Fibroblast of villous mesenchyme (primary cell): ENCODE measurements at regions not wholly inside any gene's neighbourhood (a gene's known extent, or its start where the extent isn't known, plus 50 kb on each side); places are given as distances from the start of the nearest gene placed in this dataset.

Experiments used
- DNase-seq: peaks from one replicate; pipeline ENCODE4 v3.0.0-alpha.2; 2010; ENCODE audit warnings: low read depth
- H3K4me3 ChIP-seq: 2 replicates; pipeline ENCODE4 v1.5.1; 2011; ENCODE audit warnings: low read depth, mild to moderate bottlenecking, low read length
- CTCF ChIP-seq: IDR thresholded peaks from 2 replicates; pipeline ENCODE4 v1.5.1; 2012; ENCODE audit warnings: low read depth, mild to moderate bottlenecking, low read length; ENCODE audit not compliant: insufficient read depth

DNA sequence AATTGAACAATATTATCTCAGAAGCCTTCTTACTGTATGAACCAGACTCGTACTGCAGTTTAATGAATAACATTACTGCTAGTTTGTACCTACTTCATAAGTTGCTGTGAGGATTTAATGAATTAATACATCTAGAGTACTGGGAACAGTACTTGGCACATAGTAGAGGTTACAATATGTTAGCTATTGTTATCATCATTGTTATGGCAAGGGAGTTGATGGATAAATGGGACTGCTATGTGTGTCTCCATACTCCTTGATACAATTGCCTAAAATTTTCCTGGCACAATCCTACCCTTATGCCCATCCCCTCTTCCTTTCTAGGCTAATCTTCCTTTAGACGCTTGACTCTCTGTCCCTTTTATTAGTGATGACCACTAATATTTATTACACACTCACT, 473.6 kb downstream of the MCTP2 start:
- TF ChIP-seq CTCF = no peak
- H3K4me3 ChIP-seq = no peak overlapping the region
- no peak for DNase-seq

DNA sequence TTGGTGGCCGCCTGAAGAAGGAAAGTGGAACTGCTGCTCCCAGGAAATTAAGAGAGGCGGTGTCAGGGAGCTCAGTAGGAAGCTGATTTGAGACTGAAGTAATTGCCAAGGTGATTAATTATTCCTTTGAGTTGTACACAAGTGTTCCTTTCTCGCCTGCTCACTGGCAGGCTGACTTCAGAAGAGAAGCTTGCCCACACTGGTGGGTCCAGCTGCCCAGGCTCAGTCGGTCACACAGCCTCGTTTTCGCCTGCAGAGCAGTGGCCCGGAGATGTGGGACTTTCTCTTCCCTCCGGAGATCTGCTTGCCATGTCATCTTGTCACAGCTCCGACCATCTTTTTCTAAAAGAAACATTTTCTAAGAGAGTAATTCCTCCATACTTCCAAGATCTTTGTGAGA, 478.0 kb downstream of the MCTP2 start:
- H3K4me3 ChIP-seq = no peak overlapping the region
- TF ChIP-seq CTCF = no peak
- DNase-seq = no peak

DNA sequence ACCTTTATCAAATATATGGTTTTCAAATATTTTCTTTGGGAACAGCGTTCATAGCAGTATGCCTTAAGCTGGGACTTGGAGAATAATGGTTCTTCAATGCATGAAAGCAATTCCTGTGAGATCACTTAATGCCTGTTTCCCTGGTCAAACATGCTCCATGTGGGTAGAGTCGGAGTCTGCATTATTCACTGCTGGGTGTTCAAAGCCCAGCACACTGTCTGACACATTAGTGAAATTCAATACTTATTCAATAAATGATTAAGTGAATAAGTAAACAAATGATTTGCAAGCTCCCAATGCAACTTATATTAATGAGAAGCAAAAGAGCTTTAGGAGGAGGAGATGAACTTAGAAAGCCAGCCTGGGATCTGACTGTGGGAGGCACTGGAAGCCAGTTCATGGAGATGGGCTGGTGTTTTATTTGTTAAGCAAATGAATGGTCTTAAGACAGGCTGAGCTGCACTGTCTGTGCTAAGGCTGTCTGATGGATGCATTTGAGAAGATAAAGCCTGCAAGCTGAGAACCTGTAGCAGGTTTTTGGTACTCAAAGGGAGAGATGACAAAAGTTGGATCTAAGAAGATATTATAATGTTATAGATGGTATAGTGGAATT, 490.8 kb downstream of the MCTP2 start:
- no peak overlapping the region for H3K4me3 ChIP-seq
- DNase-seq = no peak
- no peak for TF ChIP-seq CTCF

- no peak for TF ChIP-seq CTCF
- DNase-seq = no peak
- H3K4me3 ChIP-seq = no peak overlapping the region
These were observed 492.4 kb downstream of the MCTP2 start for GRCh38 chr15:94723801-94724200.

DNA sequence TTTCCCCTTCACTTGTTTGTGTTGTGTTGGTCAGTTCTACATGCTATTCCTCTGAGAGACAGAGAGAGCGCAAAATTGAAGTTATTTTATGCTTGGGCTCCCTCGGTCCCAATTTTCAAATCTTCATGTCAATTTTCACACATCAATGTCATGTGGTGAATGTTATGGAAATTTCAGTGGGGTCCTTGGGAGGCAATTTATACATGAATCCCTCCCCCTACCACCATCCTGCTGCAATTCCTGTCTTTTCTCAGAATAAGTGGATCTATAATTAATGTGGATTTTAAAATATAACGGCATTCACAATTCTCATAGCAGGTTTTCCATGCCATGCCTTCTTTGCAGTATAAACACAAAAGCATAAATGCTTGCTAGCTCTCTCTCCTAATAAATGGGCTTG, 499.9 kb downstream of the MCTP2 start:
- H3K4me3 ChIP-seq = no peak overlapping the region
- no peak for TF ChIP-seq CTCF
- DNase-seq = no peak

GRCh38 chr15:94734460-94734859, 503.1 kb downstream of the MCTP2 start:
- no peak for TF ChIP-seq CTCF
- no peak overlapping the region for H3K4me3 ChIP-seq
- no peak for DNase-seq

GRCh38 chr15:94736236-94736635, 504.9 kb downstream of the MCTP2 start:
- TF ChIP-seq CTCF = no peak
- no peak overlapping the region for H3K4me3 ChIP-seq
- no peak for DNase-seq
